MM.1S (cell line): ENCODE measurements at regions not wholly inside any gene's neighbourhood (a gene's known extent, or its start where the extent isn't known, plus 50 kb on each side); places are given as distances from the start of the nearest gene placed in this dataset.
A peak's percentile ranks its signal among the peaks of the same experiment; 100 is the strongest.

Experiments
- DNase-seq: peaks from one replicate; pipeline ENCODE4 v3.0.0-alpha.2; 2015
- H2AFZ ChIP-seq: fragments of 300-600 bp; sonication (generic); 2 replicates; pipeline ENCODE4 v1.6.0; 2016; ENCODE audit warnings: antibody characterized with exemption, low read length
- H3F3A ChIP-seq: fragments of 300-600 bp; sonication (generic); 2 replicates; pipeline ENCODE4 v1.6.1; 2016; ENCODE audit warnings: mild to moderate bottlenecking, antibody characterized with exemption, low read length, moderate library complexity, mixed read lengths; ENCODE audit not compliant: insufficient read depth
- H3K27ac ChIP-seq: fragments of 300-600 bp; sonication (generic); 2 replicates; pipeline ENCODE4 v1.5.1; 2016; ENCODE audit warnings: mild to moderate bottlenecking, low read length
- H3K27me3 ChIP-seq: fragments of 300-600 bp; sonication (generic); replicated peaks from 2 replicates; pipeline ENCODE4 v1.6.0; 2016; ENCODE audit warnings: low read length; ENCODE audit not compliant: insufficient read depth
- H3K36me3 ChIP-seq: fragments of 300-600 bp; sonication (generic); replicated peaks from 2 replicates; pipeline ENCODE4 v1.6.1; 2016; ENCODE audit warnings: mild to moderate bottlenecking, low read length, mixed read lengths; ENCODE audit not compliant: insufficient read depth
- H3K4me1 ChIP-seq: fragments of 300-600 bp; sonication (generic); 2 replicates; pipeline ENCODE4 v1.6.1; 2016; ENCODE audit warnings: low read length, mixed read lengths
- H3K4me2 ChIP-seq: fragments of 300-600 bp; sonication (generic); 2 replicates; pipeline ENCODE4 v1.6.0; 2016; ENCODE audit warnings: low read depth, low read length
- H3K4me3 ChIP-seq: fragments of 300-600 bp; sonication (generic); 2 replicates; pipeline ENCODE4 v1.5.1; 2016; ENCODE audit warnings: low read length, mixed read lengths
- H3K79me2 ChIP-seq: fragments of 300-600 bp; sonication (generic); 2 replicates; pipeline ENCODE4 v1.6.1; 2016; ENCODE audit warnings: mixed run types, low read length, mixed read lengths
- H3K9ac ChIP-seq: fragments of 300-600 bp; sonication (generic); 2 replicates; pipeline ENCODE4 v1.6.1; 2016; ENCODE audit warnings: low read length, mixed read lengths
- H3K9me2 ChIP-seq: fragments of 300-600 bp; sonication (generic); replicated peaks from 2 replicates; pipeline ENCODE4 v1.6.1; 2016; ENCODE audit warnings: mild to moderate bottlenecking, low read length, mixed read lengths; ENCODE audit not compliant: insufficient read depth
- H3K9me3 ChIP-seq: fragments of 300-600 bp; sonication (generic); replicated peaks from 2 replicates; pipeline ENCODE4 v1.6.1; 2016; ENCODE audit warnings: mild to moderate bottlenecking, low read length, mixed read lengths; ENCODE audit not compliant: insufficient read depth
- H4K20me1 ChIP-seq: fragments of 300-600 bp; sonication (generic); 2 replicates; pipeline ENCODE4 v1.6.1; 2016; ENCODE audit warnings: mild to moderate bottlenecking, low read length, moderate library complexity, mixed read lengths; ENCODE audit not compliant: insufficient read depth
- EZH2 ChIP-seq: fragments of 300-600 bp; sonication (generic); optimal IDR thresholded peaks from 2 replicates; pipeline ENCODE3; 2017; ENCODE audit warnings: low read depth, mild to moderate bottlenecking, antibody characterized with exemption, low read length, mixed read lengths
- EZH2phosphoT487 ChIP-seq: fragments of 300-600 bp; sonication (generic); IDR thresholded peaks from 2 replicates; pipeline ENCODE4 v1.6.1; 2018; ENCODE audit warnings: antibody characterized with exemption, low read length
- TF ChIP-seq, protein P1 (sequence below): fragments of 300-600 bp; sonication (generic); IDR thresholded peaks from 2 replicates; pipeline ENCODE4 v1.5.1; 2016; ENCODE audit warnings: antibody characterized with exemption, low read length, mixed read lengths

DNA sequence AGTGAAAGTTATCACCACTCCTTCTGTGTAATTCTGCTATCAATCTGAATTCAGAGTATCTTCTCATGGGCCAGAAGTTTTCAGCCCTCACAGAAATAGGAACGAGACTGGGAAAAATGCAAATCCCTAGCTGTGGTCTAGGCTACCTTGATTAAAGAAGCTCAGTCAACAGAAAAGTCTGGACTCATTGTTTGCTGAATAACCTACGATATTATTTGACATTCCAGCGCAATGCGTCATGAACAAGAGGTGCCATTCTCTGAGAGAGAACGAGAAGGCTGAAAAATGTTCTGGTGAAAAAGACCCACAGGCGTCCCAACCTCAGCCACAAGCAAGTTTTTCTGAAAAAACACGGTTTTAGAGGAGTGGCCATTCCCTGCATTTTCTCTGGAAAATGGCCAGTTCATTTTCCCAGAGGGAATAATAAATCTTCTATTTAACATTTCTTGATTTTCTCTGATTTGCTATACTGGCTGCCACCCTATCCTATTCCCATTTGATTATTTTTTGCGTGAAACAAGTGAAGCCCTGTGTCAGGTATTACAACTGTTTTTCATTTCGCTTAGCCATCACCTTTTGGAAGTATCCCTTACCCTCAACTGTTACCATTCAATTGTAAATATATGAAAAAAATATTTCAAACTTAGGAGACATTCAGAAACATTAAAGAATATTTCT lies 1117.6 kb upstream of the PRKX start:
- no peak for DNase-seq
- no peaks in the 10 kb centered on the region for H3F3A ChIP-seq
- H3K27me3 ChIP-seq: no peaks in the 10 kb centered on the region
- H3K27ac ChIP-seq: no peak overlapping the region
- no peak overlapping the region for H2AFZ ChIP-seq
- no peaks in the 10 kb centered on the region for H3K4me1 ChIP-seq
- H3K9me2 ChIP-seq: no peaks in the 10 kb centered on the region
- H3K9me3 ChIP-seq: no peaks in the 10 kb centered on the region
- no peaks in the 10 kb centered on the region for H3K79me2 ChIP-seq
- H3K4me2 ChIP-seq: no peak overlapping the region
- H3K4me3 ChIP-seq: no peak overlapping the region
- H3K9ac ChIP-seq: no peak overlapping the region
- no peaks in the 10 kb centered on the region for H3K36me3 ChIP-seq
- no peaks in the 10 kb centered on the region for H4K20me1 ChIP-seq
- TF ChIP-seq, protein P1, sequence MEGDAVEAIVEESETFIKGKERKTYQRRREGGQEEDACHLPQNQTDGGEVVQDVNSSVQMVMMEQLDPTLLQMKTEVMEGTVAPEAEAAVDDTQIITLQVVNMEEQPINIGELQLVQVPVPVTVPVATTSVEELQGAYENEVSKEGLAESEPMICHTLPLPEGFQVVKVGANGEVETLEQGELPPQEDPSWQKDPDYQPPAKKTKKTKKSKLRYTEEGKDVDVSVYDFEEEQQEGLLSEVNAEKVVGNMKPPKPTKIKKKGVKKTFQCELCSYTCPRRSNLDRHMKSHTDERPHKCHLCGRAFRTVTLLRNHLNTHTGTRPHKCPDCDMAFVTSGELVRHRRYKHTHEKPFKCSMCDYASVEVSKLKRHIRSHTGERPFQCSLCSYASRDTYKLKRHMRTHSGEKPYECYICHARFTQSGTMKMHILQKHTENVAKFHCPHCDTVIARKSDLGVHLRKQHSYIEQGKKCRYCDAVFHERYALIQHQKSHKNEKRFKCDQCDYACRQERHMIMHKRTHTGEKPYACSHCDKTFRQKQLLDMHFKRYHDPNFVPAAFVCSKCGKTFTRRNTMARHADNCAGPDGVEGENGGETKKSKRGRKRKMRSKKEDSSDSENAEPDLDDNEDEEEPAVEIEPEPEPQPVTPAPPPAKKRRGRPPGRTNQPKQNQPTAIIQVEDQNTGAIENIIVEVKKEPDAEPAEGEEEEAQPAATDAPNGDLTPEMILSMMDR: no peak
- TF ChIP-seq EZH2phosphoT487: no peak
- no peak for TF ChIP-seq EZH2

DNA sequence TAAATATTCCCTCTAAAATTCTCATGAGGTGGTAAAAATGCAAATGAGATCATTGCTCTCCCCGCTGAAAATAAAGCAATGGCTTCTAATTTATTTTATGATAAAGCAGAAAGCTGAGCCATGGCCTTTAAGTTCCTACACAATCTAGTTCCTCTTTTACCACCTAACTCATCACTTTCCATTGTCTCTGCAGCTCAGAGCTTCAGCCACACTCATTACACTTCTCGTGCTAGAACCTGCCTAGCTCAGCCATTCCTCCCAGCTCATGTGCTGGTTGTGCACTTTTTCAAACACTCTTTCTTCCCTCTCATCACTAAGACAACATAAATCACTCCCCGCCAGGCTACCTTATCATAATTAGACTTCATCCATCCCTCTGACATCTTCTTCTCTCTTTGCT lies 1112.1 kb upstream of the PRKX start:
- H3K9me3 ChIP-seq: no peaks in the 10 kb centered on the region
- no peaks in the 10 kb centered on the region for H3K9me2 ChIP-seq
- H3K27me3 ChIP-seq: no peaks in the 10 kb centered on the region
- H3K9ac ChIP-seq: no peak overlapping the region
- no peak overlapping the region for H3K27ac ChIP-seq
- H3K36me3 ChIP-seq: no peaks in the 10 kb centered on the region
- H4K20me1 ChIP-seq: no peaks in the 10 kb centered on the region
- H3F3A ChIP-seq: no peaks in the 10 kb centered on the region
- no peak overlapping the region for H2AFZ ChIP-seq
- TF ChIP-seq, protein P1: no peak
- TF ChIP-seq EZH2phosphoT487 (no peak), EZH2 (no peak)
- no peak overlapping the region for H3K4me2 ChIP-seq
- H3K4me1 ChIP-seq: no peaks in the 10 kb centered on the region
- DNase-seq: peak; percentile 19
- H3K4me3 ChIP-seq: no peak overlapping the region
- H3K79me2 ChIP-seq: no peaks in the 10 kb centered on the region

DNA sequence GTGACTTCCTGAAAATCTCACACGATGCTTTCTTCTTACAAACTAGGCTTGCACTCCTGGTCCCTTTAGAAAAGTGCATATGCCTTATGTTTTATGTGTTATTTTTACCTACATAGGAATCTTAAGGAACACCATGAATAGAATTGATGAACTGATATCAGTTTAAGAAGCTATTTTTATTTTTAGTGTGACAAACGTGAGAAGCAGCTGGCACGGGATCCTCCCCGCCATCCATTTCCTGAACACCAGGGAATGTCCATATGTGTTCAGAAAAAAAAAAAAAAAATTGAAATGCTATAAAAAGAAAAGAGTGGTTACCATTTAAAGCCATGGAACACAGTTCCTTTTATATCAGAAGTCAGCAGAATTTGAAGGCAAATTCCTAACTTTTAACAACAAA lies 1096.1 kb upstream of the PRKX start:
- H2AFZ ChIP-seq: no peak overlapping the region
- H3K27ac ChIP-seq: no peak overlapping the region
- no peak overlapping the region for H3K4me3 ChIP-seq
- H3K36me3 ChIP-seq: no peaks in the 10 kb centered on the region
- no peaks in the 10 kb centered on the region for H3K4me1 ChIP-seq
- no peak overlapping the region for H3K4me2 ChIP-seq
- DNase-seq: no peak
- H3K9me2 ChIP-seq: no peaks in the 10 kb centered on the region
- TF ChIP-seq, protein P1: no peak
- TF ChIP-seq EZH2phosphoT487 (no peak), EZH2 (no peak)
- no peaks in the 10 kb centered on the region for H3K27me3 ChIP-seq
- H3K9ac ChIP-seq: no peak overlapping the region
- no peaks in the 10 kb centered on the region for H3F3A ChIP-seq
- no peaks in the 10 kb centered on the region for H4K20me1 ChIP-seq
- H3K79me2 ChIP-seq: no peaks in the 10 kb centered on the region
- H3K9me3 ChIP-seq: no peaks in the 10 kb centered on the region
